Natural killer cell (primary cell): ENCODE measurements at regions not wholly inside any gene's neighbourhood (a gene's known extent, or its start where the extent isn't known, plus 50 kb on each side); places are given as distances from the start of the nearest gene placed in this dataset.
A peak's percentile ranks its signal among the peaks of the same experiment; 100 is the strongest.

Experiments used
- ATAC-seq, 3 donors: fragments of 150-1000 bp in 2 of 3; fragments of 200-7000 bp in 1 of 3; cut with Tn5 transposase; 1 replicate in 1 of 3; 2 replicates in 2 of 3; pipeline ENCODE4 v1.10.0; 2021; ENCODE audit warnings: mild to moderate bottlenecking in 2 of 3, moderate library complexity in 2 of 3
- DNase-seq, 2 donors: peaks; one replicate each; pipeline versions ENCODE4 v3.0.0 to v3.0.0-alpha.2; 2013 to 2021; ENCODE audit warnings: mixed read lengths in 1 of 2
- H3K27ac ChIP-seq: one replicate; pipeline ENCODE4 v1.5.1; 2013; ENCODE audit warnings: mild to moderate bottlenecking, low read length
- H3K27me3 ChIP-seq: one replicate; pipeline ENCODE4 v1.6.1; 2013; ENCODE audit warnings: low read length; ENCODE audit not compliant: control insufficient read depth, insufficient read depth
- H3K36me3 ChIP-seq: one replicate; pipeline ENCODE4 v1.6.1; 2013; ENCODE audit warnings: low read length; ENCODE audit not compliant: control insufficient read depth, insufficient read depth
- H3K4me1 ChIP-seq: one replicate; pipeline ENCODE4 v1.6.1; 2013; ENCODE audit warnings: low read length; ENCODE audit not compliant: control insufficient read depth, insufficient read depth
- H3K4me3 ChIP-seq: one replicate; pipeline ENCODE4 v1.5.1; 2013; ENCODE audit warnings: low read length
- H3K9me3 ChIP-seq: one replicate; pipeline ENCODE4 v1.6.1; 2013; ENCODE audit warnings: low read length; ENCODE audit not compliant: control insufficient read depth, insufficient read depth
- H3K27ac Mint-ChIP-seq, 2 donors: one replicate each; pipeline ENCODE4 v1.8.0; 2022; ENCODE audit warnings: mild to moderate bottlenecking in 2 of 2, mixed read lengths in 2 of 2, moderate library complexity in 1 of 2
- H3K27me3 Mint-ChIP-seq, 2 donors: one replicate each; pipeline ENCODE4 v1.8.0; 2022; ENCODE audit warnings: low read depth in 2 of 2, mixed read lengths in 2 of 2
- H3K36me3 Mint-ChIP-seq: one replicate; pipeline ENCODE4 v1.8.0; 2022; ENCODE audit warnings: mixed read lengths
- H3K4me1 Mint-ChIP-seq, 2 donors: one replicate each; pipeline ENCODE4 v1.8.0; 2022; ENCODE audit warnings: mixed read lengths in 2 of 2
- H3K4me3 Mint-ChIP-seq: one replicate; pipeline ENCODE4 v1.8.0; 2022; ENCODE audit warnings: mild to moderate bottlenecking, moderate library complexity, mixed read lengths
- H3K9me3 Mint-ChIP-seq, 2 donors: one replicate each; pipeline ENCODE4 v1.8.0; 2022; ENCODE audit warnings: mixed read lengths in 2 of 2
- WGBS: methylation state at CpG from one replicate; pipeline ENCODE4 v1.1.7; 2013; ENCODE audit warnings: missing lambda C conversion rate; ENCODE audit not compliant: insufficient coverage; 5-methylcytosine and 5-hydroxymethylcytosine counted together
- intact Hi-C: fragments of 100-400 bp; cut with micrococcal nuclease; formaldehyde crosslinking; loops from one replicate; pipeline ENCODE4 v1.14.2; 2022
- TF ChIP-seq, protein P1 (sequence below): fragments of 200-600 bp; IDR thresholded peaks from one replicate; pipeline ENCODE4 v1.8.0; 2022; ENCODE audit warnings: antibody characterized with exemption

DNA sequence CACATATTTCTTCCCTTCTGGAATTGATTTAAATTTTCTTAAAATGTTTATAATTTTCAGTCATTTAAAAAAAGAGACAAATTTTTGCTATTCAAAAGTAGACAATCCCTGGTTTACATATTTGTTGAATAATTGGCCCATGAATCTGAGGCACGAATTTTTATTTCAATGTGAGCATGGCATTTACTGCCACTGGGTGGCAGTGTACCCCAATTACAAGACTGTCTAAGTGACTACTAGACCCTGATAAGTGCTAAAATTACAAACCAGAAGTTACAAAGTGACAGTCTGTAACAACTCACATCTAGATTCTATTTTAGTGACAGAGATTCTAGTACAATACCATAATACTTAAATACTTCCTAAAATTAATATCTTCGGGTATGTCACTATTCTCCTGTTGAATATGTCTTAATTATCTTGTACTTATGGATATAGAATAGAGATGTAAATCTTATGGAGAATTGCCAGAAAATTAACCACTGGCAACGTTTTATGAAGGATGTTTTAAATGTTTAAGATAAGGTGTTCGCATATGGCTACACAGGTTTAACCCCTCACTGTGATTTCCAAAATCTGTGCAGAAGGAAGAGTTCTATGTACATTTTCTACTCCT lies 235.8 kb downstream of the MAP2K4 start:
- H3K27me3 ChIP-seq = no peaks in the 10 kb centered on the region
- 36% methylated on average over 3 of the region's 4 CpGs for WGBS
- H3K36me3 ChIP-seq = no peaks in the 10 kb centered on the region
- peaks cover 0 to 3% of the 10 kb centered on the region in 2 donors for H3K9me3 Mint-ChIP-seq
- DNase-seq (peak in 1 of 2 donors; percentile 19), ATAC-seq (no peak)
- H3K4me1 Mint-ChIP-seq = no peaks in the 10 kb centered on the region
- H3K27ac Mint-ChIP-seq = no peak overlapping the region
- no peaks in the 10 kb centered on the region for H3K9me3 ChIP-seq
- no peaks in the 10 kb centered on the region for H3K4me1 ChIP-seq
- intact Hi-C loops = loop anchor here (5.0 kb wide), 1 partner anchor 746 kb away; no protein-coding TSS in a partner anchor
- no peaks in the 10 kb centered on the region for H3K36me3 Mint-ChIP-seq
- TF ChIP-seq, protein P1, sequence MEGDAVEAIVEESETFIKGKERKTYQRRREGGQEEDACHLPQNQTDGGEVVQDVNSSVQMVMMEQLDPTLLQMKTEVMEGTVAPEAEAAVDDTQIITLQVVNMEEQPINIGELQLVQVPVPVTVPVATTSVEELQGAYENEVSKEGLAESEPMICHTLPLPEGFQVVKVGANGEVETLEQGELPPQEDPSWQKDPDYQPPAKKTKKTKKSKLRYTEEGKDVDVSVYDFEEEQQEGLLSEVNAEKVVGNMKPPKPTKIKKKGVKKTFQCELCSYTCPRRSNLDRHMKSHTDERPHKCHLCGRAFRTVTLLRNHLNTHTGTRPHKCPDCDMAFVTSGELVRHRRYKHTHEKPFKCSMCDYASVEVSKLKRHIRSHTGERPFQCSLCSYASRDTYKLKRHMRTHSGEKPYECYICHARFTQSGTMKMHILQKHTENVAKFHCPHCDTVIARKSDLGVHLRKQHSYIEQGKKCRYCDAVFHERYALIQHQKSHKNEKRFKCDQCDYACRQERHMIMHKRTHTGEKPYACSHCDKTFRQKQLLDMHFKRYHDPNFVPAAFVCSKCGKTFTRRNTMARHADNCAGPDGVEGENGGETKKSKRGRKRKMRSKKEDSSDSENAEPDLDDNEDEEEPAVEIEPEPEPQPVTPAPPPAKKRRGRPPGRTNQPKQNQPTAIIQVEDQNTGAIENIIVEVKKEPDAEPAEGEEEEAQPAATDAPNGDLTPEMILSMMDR = peak; percentile 37
- H3K27me3 Mint-ChIP-seq = no peaks in the 10 kb centered on the region
- H3K4me3 ChIP-seq = no peak overlapping the region
- H3K27ac ChIP-seq = no peak overlapping the region
- no peak overlapping the region for H3K4me3 Mint-ChIP-seq

DNA sequence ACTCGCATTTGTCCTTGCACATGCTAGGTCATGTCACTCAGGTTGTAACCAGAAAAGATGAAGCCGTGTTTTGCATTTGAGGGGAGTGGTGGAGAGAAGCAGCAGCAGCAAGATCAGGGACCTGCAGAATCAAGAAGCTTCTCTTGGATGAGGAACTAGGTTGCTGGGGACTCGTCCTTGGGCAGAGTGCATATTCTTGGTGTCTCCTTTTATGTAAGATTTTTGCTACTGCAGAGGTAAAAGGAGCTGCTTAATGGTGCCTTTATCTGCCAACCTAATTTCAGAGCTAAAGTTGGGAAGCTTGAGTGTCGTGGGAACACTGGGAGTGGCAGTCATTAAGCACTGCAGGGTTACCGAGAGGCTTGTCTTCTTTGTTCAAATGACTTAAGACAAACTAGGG lies 236.5 kb downstream of the MAP2K4 start:
- no peaks in the 10 kb centered on the region for H3K36me3 ChIP-seq
- ATAC-seq (no peak), DNase-seq (no peak)
- no peak overlapping the region for H3K27ac Mint-ChIP-seq
- peaks cover under 1 to 6% of the 10 kb centered on the region in 2 donors for H3K9me3 Mint-ChIP-seq
- no peaks in the 10 kb centered on the region for H3K36me3 Mint-ChIP-seq
- TF ChIP-seq, protein P1 = no peak
- H3K4me3 Mint-ChIP-seq = no peak overlapping the region
- H3K27me3 ChIP-seq = no peaks in the 10 kb centered on the region
- H3K4me3 ChIP-seq = no peak overlapping the region
- no peak overlapping the region for H3K27ac ChIP-seq
- WGBS = 63% methylated on average over 5 of the region's 5 CpGs
- H3K4me1 Mint-ChIP-seq = no peaks in the 10 kb centered on the region
- no peaks in the 10 kb centered on the region for H3K27me3 Mint-ChIP-seq
- no peaks in the 10 kb centered on the region for H3K9me3 ChIP-seq
- H3K4me1 ChIP-seq = no peaks in the 10 kb centered on the region
- intact Hi-C loops = loop anchor here (5.0 kb wide), 1 partner anchor 745 kb away; no protein-coding TSS in a partner anchor

DNA sequence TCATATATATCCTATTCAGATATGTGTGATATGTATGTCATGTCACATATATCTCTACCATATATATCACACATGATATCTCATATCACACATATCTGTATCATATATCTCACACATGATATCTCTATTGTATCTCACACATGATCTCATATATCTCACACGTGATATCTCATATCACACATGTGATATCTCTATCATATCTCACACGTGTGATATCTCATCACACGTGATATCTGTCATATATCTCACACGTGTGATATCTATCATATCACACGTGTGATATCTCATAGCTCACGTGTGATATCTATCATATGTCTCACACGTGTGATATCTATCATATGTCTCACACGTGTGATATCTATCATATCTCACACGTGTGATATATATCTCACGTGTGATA lies 240.7 kb downstream of the MAP2K4 start:
- H3K9me3 ChIP-seq = no peaks in the 10 kb centered on the region
- no peak overlapping the region for H3K27ac ChIP-seq
- TF ChIP-seq, protein P1 = no peak
- ATAC-seq = no peak
- Mint-ChIP-seq H3K36me3 (no peaks in the 10 kb centered on the region), H3K27me3 (no peaks in the 10 kb centered on the region), H3K4me3 (no peak overlapping the region), H3K4me1 (no peaks in the 10 kb centered on the region), H3K9me3 (peaks cover 2 to 6% of the 10 kb centered on the region in 2 donors), H3K27ac (no peak overlapping the region)
- no peaks in the 10 kb centered on the region for H3K27me3 ChIP-seq
- no peaks in the 10 kb centered on the region for H3K36me3 ChIP-seq
- H3K4me1 ChIP-seq = no peaks in the 10 kb centered on the region
- WGBS = 92% methylated on average over 10 of the region's 10 CpGs
- no peak for DNase-seq
- no peak overlapping the region for H3K4me3 ChIP-seq
- intact Hi-C loops = no loop called here

DNA sequence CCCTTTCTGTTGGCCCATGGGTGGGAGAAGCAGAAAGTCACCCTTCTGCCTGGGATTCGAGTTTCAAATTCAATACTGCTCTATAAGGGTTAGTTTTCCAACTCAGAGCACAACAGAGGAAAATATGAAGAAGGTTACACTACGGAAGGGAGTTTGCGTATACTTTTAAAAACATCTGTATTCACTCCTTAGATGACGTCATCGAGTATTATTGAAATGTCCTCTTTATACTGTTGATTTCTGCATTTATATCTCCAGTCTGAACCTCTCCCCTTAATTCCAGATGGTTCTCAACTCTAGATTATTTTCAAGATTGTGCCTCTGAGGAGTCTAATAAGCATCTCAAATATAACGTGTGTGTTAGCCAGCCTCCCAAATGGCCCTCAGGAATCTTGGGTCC lies 249.1 kb downstream of the MAP2K4 start:
- DNase-seq = no peak
- H3K36me3 Mint-ChIP-seq = peaks cover 6% of the 10 kb centered on the region
- Histone ChIP-seq H3K36me3 (no peaks in the 10 kb centered on the region), H3K4me1 (no peaks in the 10 kb centered on the region), H3K9me3 (no peaks in the 10 kb centered on the region), H3K27ac (no peak overlapping the region), H3K4me3 (no peak overlapping the region), H3K27me3 (no peaks in the 10 kb centered on the region)
- no peak for ATAC-seq
- H3K4me3 Mint-ChIP-seq = no peak overlapping the region
- H3K4me1 Mint-ChIP-seq = no peaks in the 10 kb centered on the region
- intact Hi-C loops = no loop called here
- WGBS = 93% methylated on average over 6 of the region's 6 CpGs
- H3K27ac Mint-ChIP-seq = no peak overlapping the region
- peaks cover 10% of the 10 kb centered on the region in 2 donors for H3K9me3 Mint-ChIP-seq
- TF ChIP-seq, protein P1 = no peak
- no peaks in the 10 kb centered on the region for H3K27me3 Mint-ChIP-seq
